H9 (cell line): ENCODE measurements at regions not wholly inside any gene's neighbourhood (a gene's known extent, or its start where the extent isn't known, plus 50 kb on each side); places are given as distances from the start of the nearest gene placed in this dataset.

Experiments used
- DNase-seq: peaks from one replicate; pipeline ENCODE4 v3.0.0-alpha.2; 2017
- H2AFZ ChIP-seq: one replicate; pipeline ENCODE4 v1.6.1; 2013; ENCODE audit warnings: mild to moderate bottlenecking, low read length, control low read depth, moderate library complexity
- H2AK5ac ChIP-seq: 2 replicates; pipeline ENCODE4 v1.6.1; 2013; ENCODE audit warnings: low read length, control low read depth, mixed read lengths; ENCODE audit not compliant: insufficient read length
- H2BK120ac ChIP-seq: one replicate; pipeline ENCODE4 v1.6.1; 2013; ENCODE audit warnings: low read depth, mild to moderate bottlenecking, low read length, control low read depth, inconsistent platforms; ENCODE audit not compliant: poor library complexity, severe bottlenecking
- H2BK12ac ChIP-seq: 2 replicates; pipeline ENCODE4 v1.6.1; 2013; ENCODE audit warnings: low read length, control low read depth, mixed read lengths, low read depth; ENCODE audit not compliant: insufficient read length
- H2BK15ac ChIP-seq: 2 replicates; pipeline ENCODE4 v1.6.1; 2013; ENCODE audit warnings: low read depth, low read length, control low read depth
- H2BK20ac ChIP-seq: one replicate; pipeline ENCODE4 v1.6.1; 2013; ENCODE audit warnings: low read depth, mild to moderate bottlenecking, low read length, control low read depth, inconsistent platforms; ENCODE audit not compliant: poor library complexity, severe bottlenecking
- H2BK5ac ChIP-seq: 2 replicates; pipeline ENCODE4 v1.6.1; 2013; ENCODE audit warnings: low read length, control low read depth, mixed read lengths; ENCODE audit not compliant: insufficient read length
- H3K14ac ChIP-seq: 2 replicates; pipeline ENCODE4 v1.6.1; 2013; ENCODE audit warnings: low read length, control low read depth; ENCODE audit not compliant: insufficient read depth
- H3K18ac ChIP-seq: 2 replicates; pipeline ENCODE4 v1.6.1; 2013; ENCODE audit warnings: low read depth, mild to moderate bottlenecking, mixed read lengths, low read length, control low read depth; ENCODE audit not compliant: insufficient read length
- H3K23ac ChIP-seq: 2 replicates; pipeline ENCODE4 v1.6.1; 2013; ENCODE audit warnings: low read length, control low read depth, mixed read lengths, low read depth; ENCODE audit not compliant: insufficient read length
- H3K23me2 ChIP-seq: 2 replicates; pipeline ENCODE4 v1.6.1; 2013; ENCODE audit warnings: low read depth, mild to moderate bottlenecking, mixed read lengths, low read length, control low read depth; ENCODE audit not compliant: insufficient read length, poor library complexity, severe bottlenecking
- H3K27ac ChIP-seq: 2 replicates; pipeline ENCODE4 v1.5.1; 2013; ENCODE audit warnings: low read length, control low read depth, mixed read lengths, low read depth; ENCODE audit not compliant: insufficient read length
- H3K27me3 ChIP-seq: 2 replicates; pipeline ENCODE4 v1.6.1; 2013; ENCODE audit warnings: low read length, control low read depth, inconsistent platforms; ENCODE audit not compliant: insufficient read depth
- H3K4ac ChIP-seq: 2 replicates; pipeline ENCODE4 v1.6.1; 2013; ENCODE audit warnings: low read depth, mild to moderate bottlenecking, control low read depth, inconsistent platforms, low read length, moderate library complexity
- H3K4me1 ChIP-seq: 2 replicates; pipeline ENCODE4 v1.6.1; 2013; ENCODE audit warnings: low read length, control low read depth, inconsistent platforms; ENCODE audit not compliant: insufficient read depth
- H3K4me2 ChIP-seq: 2 replicates; pipeline ENCODE4 v1.6.1; 2013; ENCODE audit warnings: low read length, control low read depth, mixed read lengths; ENCODE audit not compliant: insufficient read length, insufficient read depth
- H3K56ac ChIP-seq: 2 replicates; pipeline ENCODE4 v1.6.1; 2013; ENCODE audit warnings: low read depth, mild to moderate bottlenecking, mixed read lengths, low read length, control low read depth; ENCODE audit not compliant: insufficient read length
- H3K79me1 ChIP-seq: 2 replicates; pipeline ENCODE4 v1.6.1; 2013; ENCODE audit warnings: low read depth, mild to moderate bottlenecking, moderate library complexity, low read length, control low read depth, inconsistent platforms; ENCODE audit not compliant: insufficient read depth, poor library complexity, severe bottlenecking
- H3K79me2 ChIP-seq: 2 replicates; pipeline ENCODE4 v1.6.1; 2013; ENCODE audit warnings: low read length, control low read depth, inconsistent platforms; ENCODE audit not compliant: insufficient read depth
- H3K9ac ChIP-seq: 2 replicates; pipeline ENCODE4 v1.6.1; 2013; ENCODE audit warnings: low read length, control low read depth, mixed read lengths; ENCODE audit not compliant: insufficient read length; ENCODE audit errors: extremely low read depth
- H3K9me3 ChIP-seq: one replicate; pipeline ENCODE4 v1.6.1; 2013; ENCODE audit warnings: low read depth, low read length, inconsistent platforms; ENCODE audit not compliant: control insufficient read depth
- H3T11ph ChIP-seq: one replicate; pipeline ENCODE4 v1.6.1; 2013; ENCODE audit warnings: mild to moderate bottlenecking, low read length, control low read depth, inconsistent platforms
- H4K20me1 ChIP-seq: one replicate; pipeline ENCODE4 v1.6.1; 2013; ENCODE audit not compliant: control insufficient read depth, insufficient read length, insufficient read depth
- H4K5ac ChIP-seq: 2 replicates; pipeline ENCODE4 v1.6.1; 2013; ENCODE audit warnings: low read depth, mild to moderate bottlenecking, mixed read lengths, low read length, control low read depth; ENCODE audit not compliant: insufficient read length
- H4K8ac ChIP-seq: replicated peaks from 2 replicates; pipeline ENCODE4 v1.6.1; 2013; ENCODE audit warnings: low read length, control low read depth, mixed read lengths, low read depth; ENCODE audit not compliant: insufficient read length
- H4K91ac ChIP-seq: 2 replicates; pipeline ENCODE4 v1.6.1; 2013; ENCODE audit warnings: low read depth, mild to moderate bottlenecking, moderate library complexity, mixed read lengths, low read length, control low read depth; ENCODE audit not compliant: insufficient read length
- H3K27ac Mint-ChIP-seq, 3 experiments: 2 replicates in 2 of 3; 3 replicates in 1 of 3; pipeline ENCODE4 v1.8.0; 2020 to 2021; ENCODE audit warnings: mixed read lengths in 3 of 3, mild to moderate bottlenecking in 1 of 3, moderate library complexity in 1 of 3
- H3K27me3 Mint-ChIP-seq: 2 replicates; pipeline ENCODE4 v1.8.0; 2021; ENCODE audit warnings: low read depth, mild to moderate bottlenecking, moderate library complexity, mixed read lengths
- H3K36me3 Mint-ChIP-seq, 3 experiments: 2 replicates in 2 of 3; 3 replicates in 1 of 3; pipeline ENCODE4 v1.8.0; 2020 to 2021; ENCODE audit warnings: low read depth in 3 of 3, mixed read lengths in 3 of 3; ENCODE audit not compliant: insufficient read depth in 1 of 3
- H3K4me1 Mint-ChIP-seq, 2 experiments: 2 replicates each; pipeline ENCODE4 v1.8.0; 2020; ENCODE audit warnings: mixed read lengths in 2 of 2
- H3K4me3 Mint-ChIP-seq, 2 experiments: 2 replicates in 1 of 2; 3 replicates in 1 of 2; pipeline ENCODE4 v1.8.0; 2020 to 2021; ENCODE audit warnings: mild to moderate bottlenecking in 2 of 2, mixed read lengths in 2 of 2, moderate library complexity in 1 of 2
- H3K9me3 Mint-ChIP-seq, 2 experiments: 2 replicates in 1 of 2; 3 replicates in 1 of 2; pipeline ENCODE4 v1.8.0; 2020; ENCODE audit warnings: mild to moderate bottlenecking in 2 of 2, mixed read lengths in 2 of 2, moderate library complexity in 1 of 2
- WGBS: extraction: QIAGEN DNeasy Blood & Tissue Kit; methylation state at CpG from one replicate; pipeline ENCODE4 v1.1.7; 2013; ENCODE audit warnings: missing lambda C conversion rate, low lambda C conversion rate, mixed read lengths; ENCODE audit not compliant: insufficient read length; ENCODE audit errors: extremely low coverage; 5-methylcytosine and 5-hydroxymethylcytosine counted together
- TF ChIP-seq, protein P1 (sequence below): fragments of 200-600 bp; sonication (generic); conservative IDR thresholded peaks from 3 replicates; pipeline ENCODE4 v1.8.0; 2021; ENCODE audit warnings: antibody characterized with exemption, mild to moderate bottlenecking

GRCh38 chr2:34998741-34999140, 1356.8 kb upstream of the CRIM1 start:
- H2BK15ac ChIP-seq: no peak overlapping the region
- no peak overlapping the region for H3K4me2 ChIP-seq
- H3K9me3 Mint-ChIP-seq: no peaks in the 10 kb centered on the region
- H3K27me3 ChIP-seq: no peaks in the 10 kb centered on the region
- no peak overlapping the region for H2AFZ ChIP-seq
- H3K14ac ChIP-seq: no peak overlapping the region
- H4K8ac ChIP-seq: no peak overlapping the region
- no peaks in the 10 kb centered on the region for H4K20me1 ChIP-seq
- no peak overlapping the region for H2BK12ac ChIP-seq
- no peaks in the 10 kb centered on the region for H3K23me2 ChIP-seq
- H4K5ac ChIP-seq: no peak overlapping the region
- H3K56ac ChIP-seq: no peak overlapping the region
- H3T11ph ChIP-seq: no peak overlapping the region
- H2AK5ac ChIP-seq: no peak overlapping the region
- no peak overlapping the region for H3K9ac ChIP-seq
- no CpG with 5 or more reads among the region's 5 CpGs for WGBS
- no peaks in the 10 kb centered on the region for H3K36me3 Mint-ChIP-seq
- no peaks in the 10 kb centered on the region for H3K4me1 Mint-ChIP-seq
- H2BK5ac ChIP-seq: no peak overlapping the region
- H3K27me3 Mint-ChIP-seq: no peaks in the 10 kb centered on the region
- no peaks in the 10 kb centered on the region for H3K79me1 ChIP-seq
- no peak overlapping the region for H2BK120ac ChIP-seq
- H3K27ac Mint-ChIP-seq: no peak overlapping the region
- H3K4ac ChIP-seq: no peak overlapping the region
- H2BK20ac ChIP-seq: no peak overlapping the region
- H3K79me2 ChIP-seq: no peaks in the 10 kb centered on the region
- H3K23ac ChIP-seq: no peak overlapping the region
- no peak overlapping the region for H4K91ac ChIP-seq
- H3K27ac ChIP-seq: no peak overlapping the region
- no peaks in the 10 kb centered on the region for H3K9me3 ChIP-seq
- TF ChIP-seq, protein P1, sequence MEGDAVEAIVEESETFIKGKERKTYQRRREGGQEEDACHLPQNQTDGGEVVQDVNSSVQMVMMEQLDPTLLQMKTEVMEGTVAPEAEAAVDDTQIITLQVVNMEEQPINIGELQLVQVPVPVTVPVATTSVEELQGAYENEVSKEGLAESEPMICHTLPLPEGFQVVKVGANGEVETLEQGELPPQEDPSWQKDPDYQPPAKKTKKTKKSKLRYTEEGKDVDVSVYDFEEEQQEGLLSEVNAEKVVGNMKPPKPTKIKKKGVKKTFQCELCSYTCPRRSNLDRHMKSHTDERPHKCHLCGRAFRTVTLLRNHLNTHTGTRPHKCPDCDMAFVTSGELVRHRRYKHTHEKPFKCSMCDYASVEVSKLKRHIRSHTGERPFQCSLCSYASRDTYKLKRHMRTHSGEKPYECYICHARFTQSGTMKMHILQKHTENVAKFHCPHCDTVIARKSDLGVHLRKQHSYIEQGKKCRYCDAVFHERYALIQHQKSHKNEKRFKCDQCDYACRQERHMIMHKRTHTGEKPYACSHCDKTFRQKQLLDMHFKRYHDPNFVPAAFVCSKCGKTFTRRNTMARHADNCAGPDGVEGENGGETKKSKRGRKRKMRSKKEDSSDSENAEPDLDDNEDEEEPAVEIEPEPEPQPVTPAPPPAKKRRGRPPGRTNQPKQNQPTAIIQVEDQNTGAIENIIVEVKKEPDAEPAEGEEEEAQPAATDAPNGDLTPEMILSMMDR: no peak
- H3K18ac ChIP-seq: no peak overlapping the region
- H3K4me3 Mint-ChIP-seq: no peak overlapping the region
- no peaks in the 10 kb centered on the region for H3K4me1 ChIP-seq
- DNase-seq: no peak
